SU-DHL-6 (cell line): ENCODE measurements at regions not wholly inside any gene's neighbourhood (a gene's known extent, or its start where the extent isn't known, plus 50 kb on each side); places are given as distances from the start of the nearest gene placed in this dataset.

Experiments used
- EZH2phosphoT487 ChIP-seq: fragments of 200-600 bp; sonication (generic), shearing (Covaris generic); conservative IDR thresholded peaks from 2 replicates; pipeline ENCODE4 v1.6.1; 2018; ENCODE audit warnings: mild to moderate bottlenecking, antibody characterized with exemption, low read length, moderate library complexity, mixed read lengths
- TF ChIP-seq, protein P1 (sequence below): fragments of 200-600 bp; sonication (generic); IDR thresholded peaks from one replicate; pipeline ENCODE4 v1.5.1; 2017; ENCODE audit warnings: antibody characterized with exemption, mild to moderate bottlenecking, low read length, moderate library complexity; ENCODE audit not compliant: insufficient read depth, poor library complexity, severe bottlenecking

DNA sequence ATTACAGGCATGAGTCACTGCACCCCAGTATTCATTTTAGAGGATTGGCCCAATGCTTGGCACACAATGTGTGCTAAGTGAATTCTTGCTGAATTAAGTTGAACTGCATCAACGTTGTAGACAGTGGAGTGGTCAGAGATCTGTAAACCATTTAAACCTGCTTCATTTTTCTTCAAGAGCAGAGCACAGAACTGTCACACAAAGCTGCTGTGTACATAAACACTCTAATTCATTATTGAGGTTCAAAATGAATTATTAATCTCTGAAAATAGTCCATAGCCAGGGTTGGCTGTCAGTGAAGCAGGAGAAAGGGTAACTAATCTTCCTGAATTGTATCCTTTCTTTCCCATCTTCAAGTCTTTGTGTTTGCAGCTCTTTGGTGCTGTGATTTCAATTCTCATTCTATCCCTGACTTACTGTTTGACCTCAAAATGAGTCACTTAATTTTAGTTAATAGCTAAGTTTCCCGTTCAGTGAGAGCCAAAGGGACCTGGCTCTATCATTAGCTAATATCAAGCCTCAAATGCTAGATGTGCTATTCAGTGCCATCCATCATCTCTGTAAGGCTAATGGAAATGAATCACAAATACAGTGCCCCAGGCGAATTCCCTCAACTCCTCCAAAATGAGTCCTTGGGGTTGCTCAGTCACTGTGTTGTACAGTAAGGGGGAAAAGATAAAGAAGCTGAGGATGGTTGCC, 77.0 kb upstream of the TSC22D1 start:
- TF ChIP-seq, protein P1, sequence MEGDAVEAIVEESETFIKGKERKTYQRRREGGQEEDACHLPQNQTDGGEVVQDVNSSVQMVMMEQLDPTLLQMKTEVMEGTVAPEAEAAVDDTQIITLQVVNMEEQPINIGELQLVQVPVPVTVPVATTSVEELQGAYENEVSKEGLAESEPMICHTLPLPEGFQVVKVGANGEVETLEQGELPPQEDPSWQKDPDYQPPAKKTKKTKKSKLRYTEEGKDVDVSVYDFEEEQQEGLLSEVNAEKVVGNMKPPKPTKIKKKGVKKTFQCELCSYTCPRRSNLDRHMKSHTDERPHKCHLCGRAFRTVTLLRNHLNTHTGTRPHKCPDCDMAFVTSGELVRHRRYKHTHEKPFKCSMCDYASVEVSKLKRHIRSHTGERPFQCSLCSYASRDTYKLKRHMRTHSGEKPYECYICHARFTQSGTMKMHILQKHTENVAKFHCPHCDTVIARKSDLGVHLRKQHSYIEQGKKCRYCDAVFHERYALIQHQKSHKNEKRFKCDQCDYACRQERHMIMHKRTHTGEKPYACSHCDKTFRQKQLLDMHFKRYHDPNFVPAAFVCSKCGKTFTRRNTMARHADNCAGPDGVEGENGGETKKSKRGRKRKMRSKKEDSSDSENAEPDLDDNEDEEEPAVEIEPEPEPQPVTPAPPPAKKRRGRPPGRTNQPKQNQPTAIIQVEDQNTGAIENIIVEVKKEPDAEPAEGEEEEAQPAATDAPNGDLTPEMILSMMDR, result no peak
- no peak for TF ChIP-seq EZH2phosphoT487
